Right lobe of liver (tissue), 6 donors: ENCODE measurements at regions not wholly inside any gene's neighbourhood (a gene's known extent, or its start where the extent isn't known, plus 50 kb on each side); places are given as distances from the start of the nearest gene placed in this dataset.
A peak's percentile ranks its signal among the peaks of the same experiment; 100 is the strongest.
"Not testable (repeated sequence)": the region's sequence is repeated elsewhere in the genome, so short reads cannot be mapped to it uniquely, and the experiment has no call there.

ENCODE experiments used
- ATAC-seq, 4 donors: fragments of 200-7000 bp; cut with Tn5 transposase; one replicate each; pipeline ENCODE4 v1.9.1; 2020; ENCODE audit warnings: mild to moderate bottlenecking in 4 of 4, moderate library complexity in 4 of 4
- DNase-seq, 3 donors: peaks; one replicate each; pipeline ENCODE4 v3.0.0-alpha.2; 2020
- H3K27ac ChIP-seq, 3 donors: fragments of 200-600 bp; one replicate each; pipeline ENCODE4 v1.8.0; 2022
- H3K27me3 ChIP-seq, 2 donors: fragments of 200-600 bp; one replicate each; pipeline ENCODE4 v1.8.0; 2022
- H3K36me3 ChIP-seq, 4 donors: fragments of 200-600 bp; sonication (generic) in 1 of 4; one replicate each; pipeline versions ENCODE4 v1.5.1 to v1.8.0; 2017 to 2022; ENCODE audit warnings: control low read depth in 1 of 4
- H3K4me1 ChIP-seq, 4 donors: fragments of 200-600 bp; sonication (generic) in 1 of 4; one replicate each; pipeline versions ENCODE4 v1.5.1 to v1.8.0; 2017 to 2022; ENCODE audit warnings: control low read depth in 1 of 4
- H3K4me3 ChIP-seq, 3 donors: fragments of 200-600 bp; one replicate each; pipeline ENCODE4 v1.8.0; 2022
- H3K9me3 ChIP-seq, 4 donors: fragments of 200-600 bp; sonication (generic) in 1 of 4; one replicate each; pipeline versions ENCODE4 v1.5.1 to v1.8.0; 2017 to 2022; ENCODE audit warnings: control low read depth in 1 of 4
- POLR2A ChIP-seq: fragments of 450-650 bp; IDR thresholded peaks from one replicate; pipeline ENCODE4 v1.6.1; 2017; ENCODE audit warnings: antibody characterized with exemption, mild to moderate bottlenecking
- WGBS: methylation state at CpG from one replicate; pipeline ENCODE4 v1.1.6; 2018; ENCODE audit warnings: low coverage, low lambda C conversion rate; ENCODE audit not compliant: insufficient coverage; ENCODE audit errors: missing lambda C conversion rate; 5-methylcytosine and 5-hydroxymethylcytosine counted together
- intact Hi-C, 2 donors: fragments of 100-400 bp; cut with DNase I; formaldehyde crosslinking; loops; one replicate each; pipeline versions ENCODE4 v1.11.2 to v1.14.1; 2022
- TF ChIP-seq, protein P1 (sequence below), 4 donors: fragments of 200-600 bp in 3 of 4; fragments of 450-650 bp in 1 of 4; IDR thresholded peaks; one replicate each; pipeline versions ENCODE4 v1.5.1 to v1.8.0; 2016 to 2022; ENCODE audit warnings: antibody characterized with exemption in 4 of 4, mild to moderate bottlenecking in 2 of 4
- donor health status: DM: no; HTN: yes; CAD: no.
- donor health status: DM: no; HTN: no; CAD: no.
- donor health status: DM: no; HTN: no; CAD: no.
- donor health status: DM: no; HTN: yes; CAD: no.
- donor health status: DM: no; HTN: yes; CAD: no.

DNA sequence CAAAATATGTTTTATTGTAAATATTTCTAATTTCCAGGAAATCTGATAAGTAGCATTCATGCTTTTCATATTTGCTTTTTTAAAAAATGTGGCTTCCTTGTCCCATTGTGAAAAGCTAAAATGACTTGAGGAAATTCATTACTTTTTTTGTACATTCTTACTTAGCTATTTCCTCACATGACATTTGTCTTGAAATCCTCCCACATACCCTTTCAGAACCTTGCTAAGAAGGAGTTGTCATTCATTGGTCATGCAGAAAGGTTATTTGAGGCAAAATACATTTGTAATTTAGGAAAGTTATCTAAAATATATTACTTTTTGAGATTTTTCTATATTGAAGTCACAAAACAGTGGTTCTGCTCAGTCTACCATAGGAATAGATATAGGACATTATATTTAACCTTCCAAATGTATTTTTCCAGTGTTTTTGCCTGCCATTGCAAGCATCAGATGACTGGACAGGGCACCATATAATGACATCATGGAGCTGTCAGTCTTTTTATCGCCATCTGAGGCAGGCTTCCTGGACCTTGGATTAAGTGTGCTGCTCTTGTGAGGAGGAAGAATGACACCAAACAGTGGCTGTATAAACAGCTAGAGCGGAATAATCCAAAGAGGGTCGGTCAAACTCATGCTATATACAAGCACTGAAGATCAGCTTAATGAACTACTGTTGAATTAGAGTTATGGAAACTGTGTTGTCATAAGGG is 109.4 kb upstream of the HCRTR2 start:
- DNase-seq (no peak), ATAC-seq (no peak)
- H3K4me3 ChIP-seq = no peak overlapping the region
- H3K27me3 ChIP-seq = no peaks in the 10 kb centered on the region
- WGBS = 43% methylated on average over 3 of the region's 3 CpGs
- no peaks in the 10 kb centered on the region for H3K9me3 ChIP-seq
- TF ChIP-seq, protein P1, sequence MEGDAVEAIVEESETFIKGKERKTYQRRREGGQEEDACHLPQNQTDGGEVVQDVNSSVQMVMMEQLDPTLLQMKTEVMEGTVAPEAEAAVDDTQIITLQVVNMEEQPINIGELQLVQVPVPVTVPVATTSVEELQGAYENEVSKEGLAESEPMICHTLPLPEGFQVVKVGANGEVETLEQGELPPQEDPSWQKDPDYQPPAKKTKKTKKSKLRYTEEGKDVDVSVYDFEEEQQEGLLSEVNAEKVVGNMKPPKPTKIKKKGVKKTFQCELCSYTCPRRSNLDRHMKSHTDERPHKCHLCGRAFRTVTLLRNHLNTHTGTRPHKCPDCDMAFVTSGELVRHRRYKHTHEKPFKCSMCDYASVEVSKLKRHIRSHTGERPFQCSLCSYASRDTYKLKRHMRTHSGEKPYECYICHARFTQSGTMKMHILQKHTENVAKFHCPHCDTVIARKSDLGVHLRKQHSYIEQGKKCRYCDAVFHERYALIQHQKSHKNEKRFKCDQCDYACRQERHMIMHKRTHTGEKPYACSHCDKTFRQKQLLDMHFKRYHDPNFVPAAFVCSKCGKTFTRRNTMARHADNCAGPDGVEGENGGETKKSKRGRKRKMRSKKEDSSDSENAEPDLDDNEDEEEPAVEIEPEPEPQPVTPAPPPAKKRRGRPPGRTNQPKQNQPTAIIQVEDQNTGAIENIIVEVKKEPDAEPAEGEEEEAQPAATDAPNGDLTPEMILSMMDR (IDR thresholded peaks at IDR 0.05) = no peak
- TF ChIP-seq POLR2A = no peak
- no peaks in the 10 kb centered on the region for H3K4me1 ChIP-seq
- intact Hi-C loops = loop anchor here in 1 of 2 donors (10.0 kb wide), 1 partner anchor 1090 kb away; no protein-coding TSS in a partner anchor
- no peaks in the 10 kb centered on the region for H3K36me3 ChIP-seq
- H3K27ac ChIP-seq = no peak overlapping the region

DNA sequence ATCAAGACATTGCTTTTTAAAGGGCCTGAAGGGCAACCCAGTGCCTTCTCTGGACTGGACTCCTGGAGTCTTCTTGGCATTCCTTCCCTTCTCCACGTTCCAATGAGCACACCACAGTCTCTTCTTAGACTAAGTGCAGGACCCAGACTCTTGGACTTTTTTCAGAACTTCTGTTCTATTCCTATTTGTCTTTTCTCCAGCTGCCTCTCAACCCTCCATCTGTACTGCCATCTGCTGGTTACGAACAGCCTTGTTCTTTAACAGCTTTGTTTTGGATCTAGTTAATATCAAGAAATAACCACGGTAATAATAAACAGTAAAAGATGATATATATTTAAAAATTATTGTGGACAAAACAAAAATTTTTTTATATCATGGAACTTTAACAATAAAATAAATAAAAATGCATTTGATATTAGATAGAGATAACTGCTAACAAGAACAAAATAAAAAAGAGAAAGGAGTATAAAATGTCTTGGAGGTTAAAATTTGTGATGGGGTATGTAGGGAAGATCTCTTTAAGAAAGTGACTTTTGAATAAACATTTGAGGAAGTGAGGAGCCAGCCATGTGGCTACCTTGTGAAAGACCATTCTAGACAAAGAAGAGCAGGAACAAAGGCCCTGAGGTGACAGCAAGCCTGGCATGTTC is 105.1 kb upstream of the HCRTR2 start:
- Histone ChIP-seq H3K9me3 (no peaks in the 10 kb centered on the region), H3K4me3 (no peak overlapping the region), H3K36me3 (no peaks in the 10 kb centered on the region), H3K4me1 (no peaks in the 10 kb centered on the region), H3K27ac (no peak overlapping the region), H3K27me3 (no peaks in the 10 kb centered on the region)
- intact Hi-C loops = loop anchor here in 1 of 2 donors (10.0 kb wide), 1 partner anchor 1094 kb away; no protein-coding TSS in a partner anchor
- ATAC-seq (peak; percentile 55 to 77 (median 66)), DNase-seq (no peak)
- TF ChIP-seq, protein P1 (IDR thresholded peaks at IDR 0.05) = peak; percentile 58 to 65 (median 62)
- no peak for TF ChIP-seq POLR2A
- 8% methylated on average over 3 of the region's 3 CpGs for WGBS

DNA sequence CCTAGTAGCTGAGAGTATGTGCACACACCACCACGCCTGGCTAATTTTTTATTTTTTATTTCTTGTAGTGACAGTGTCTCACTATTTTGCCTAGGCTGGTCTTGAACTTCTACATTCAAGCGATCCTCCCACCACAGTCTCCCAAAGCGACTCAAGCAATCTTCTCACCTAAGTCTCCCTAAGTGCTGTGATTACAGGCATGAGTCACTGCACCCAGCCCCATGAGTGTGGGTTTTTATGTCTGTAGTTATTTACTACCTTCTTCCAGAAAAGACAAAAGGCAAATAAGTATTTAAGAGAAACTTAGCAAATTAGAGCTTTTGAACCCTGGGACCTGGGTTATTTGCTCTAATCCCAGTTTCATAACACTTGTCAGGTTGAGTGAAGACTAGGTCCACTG is 92.3 kb upstream of the HCRTR2 start:
- ATAC-seq (no peak), DNase-seq (no peak)
- Histone ChIP-seq H3K27me3 (no peaks in the 10 kb centered on the region), H3K4me3 (no peak overlapping the region), H3K9me3 (peaks cover 0 to 4% (median 0%) of the 10 kb centered on the region in 4 donors), H3K4me1 (no peaks in the 10 kb centered on the region), H3K27ac (no peak overlapping the region), H3K36me3 (no peaks in the 10 kb centered on the region)
- intact Hi-C loops = no loop called here
- 74% methylated on average over 3 of the region's 3 CpGs for WGBS
- TF ChIP-seq, protein P1 (IDR thresholded peaks at IDR 0.05) = no peak
- no peak for TF ChIP-seq POLR2A

DNA sequence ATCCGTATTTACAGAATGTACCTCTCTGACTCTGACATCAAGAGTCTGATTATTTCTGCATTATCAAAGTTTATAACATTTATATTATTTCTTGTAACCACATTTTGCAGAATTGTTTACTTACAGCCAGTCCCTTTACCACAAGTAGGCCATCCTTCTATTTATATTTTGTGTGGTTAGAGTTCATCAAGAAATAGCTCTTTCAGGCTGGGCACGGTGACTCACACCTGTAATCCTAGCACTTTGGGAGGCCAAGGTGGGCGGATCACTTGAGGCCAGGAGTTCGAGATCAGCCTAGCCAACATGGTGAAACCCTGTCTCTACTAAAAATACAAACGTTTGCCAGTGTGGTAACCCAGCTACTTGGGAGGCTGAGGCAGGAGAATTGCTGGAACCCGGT is 86.3 kb upstream of the HCRTR2 start:
- H3K4me3 ChIP-seq, H3K9me3 ChIP-seq, H3K4me1 ChIP-seq, H3K27ac ChIP-seq, H3K36me3 ChIP-seq, DNase-seq, H3K27me3 ChIP-seq, intact Hi-C loops, ATAC-seq: not testable (repeated sequence)
- WGBS = 55% methylated on average over 6 of the region's 6 CpGs

DNA sequence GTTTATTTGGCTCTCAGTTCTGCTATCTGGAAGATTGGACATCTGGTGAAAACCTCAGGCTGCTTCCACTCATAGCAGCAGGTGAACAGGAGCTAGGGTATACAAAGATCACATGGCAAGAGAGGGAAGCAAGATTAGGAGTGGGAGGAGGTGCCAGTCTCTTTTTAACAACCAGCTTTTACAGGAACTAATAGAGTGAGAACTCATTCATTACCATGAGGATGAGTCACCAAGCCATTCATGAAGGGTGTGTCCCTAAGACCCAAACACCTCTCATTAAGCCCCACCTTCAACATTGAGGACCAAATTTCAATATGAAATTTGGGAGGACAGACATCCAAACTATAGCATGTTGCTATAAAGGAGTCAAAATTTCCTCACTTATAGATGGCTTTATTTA is 85.4 kb upstream of the HCRTR2 start:
- Histone ChIP-seq H3K4me1 (no peaks in the 10 kb centered on the region), H3K27ac (no peak overlapping the region), H3K9me3 (no peaks in the 10 kb centered on the region), H3K36me3 (no peaks in the 10 kb centered on the region), H3K27me3 (no peaks in the 10 kb centered on the region), H3K4me3 (no peak overlapping the region)
- TF ChIP-seq, protein P1 (IDR thresholded peaks at IDR 0.05) = no peak
- TF ChIP-seq POLR2A = no peak
- DNase-seq (no peak), ATAC-seq (no peak)
- intact Hi-C loops = no loop called here
